Adrenal gland (tissue), 5 donors: ENCODE measurements at regions not wholly inside any gene's neighbourhood (a gene's known extent, or its start where the extent isn't known, plus 50 kb on each side); places are given as distances from the start of the nearest gene placed in this dataset.
"Not testable (repeated sequence)": the region's sequence is repeated elsewhere in the genome, so short reads cannot be mapped to it uniquely, and the experiment has no call there.

Experiments used
- POLR2A ChIP-seq, 2 donors: fragments of 450-650 bp; IDR thresholded peaks; one replicate each; pipeline ENCODE4 v1.6.1; 2017; ENCODE audit warnings: antibody characterized with exemption in 2 of 2, mild to moderate bottlenecking in 2 of 2, moderate library complexity in 1 of 2
- TF ChIP-seq, protein P1 (sequence below), 6 experiments: fragments of 450-650 bp in 4 of 6; fragments of 200-600 bp in 2 of 6; sonication (generic) in 1 of 6; IDR thresholded peaks; 1 replicate in 5 of 6; 2 replicates in 1 of 6; pipeline versions ENCODE4 v1.5.1 to v1.8.0; 2016 to 2021; ENCODE audit warnings: antibody characterized with exemption in 6 of 6, mild to moderate bottlenecking in 2 of 6, moderate library complexity in 1 of 6
- donor health status: DM: no; HTN: no; CAD: no.

DNA sequence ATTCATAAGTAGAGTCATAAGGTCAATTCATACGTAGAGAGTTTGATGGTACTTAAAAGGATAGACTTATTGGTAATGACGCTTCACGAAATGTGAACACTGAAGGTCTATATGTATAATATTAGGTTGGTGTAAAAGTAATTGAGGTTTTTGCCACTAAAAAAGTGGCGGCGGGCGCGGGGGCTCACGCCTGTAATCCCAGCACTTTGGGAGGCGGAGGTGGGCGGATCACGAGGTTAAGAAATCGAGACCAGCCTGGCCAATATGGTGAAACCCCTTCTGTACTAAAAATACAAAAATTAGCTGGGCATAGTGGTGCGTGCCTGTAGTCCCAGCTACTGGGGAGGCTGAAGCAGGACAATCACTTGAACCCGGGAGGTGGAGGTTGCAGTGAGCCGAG is 1721.1 kb downstream of the SUCLG1 start:
- TF ChIP-seq, protein P1, sequence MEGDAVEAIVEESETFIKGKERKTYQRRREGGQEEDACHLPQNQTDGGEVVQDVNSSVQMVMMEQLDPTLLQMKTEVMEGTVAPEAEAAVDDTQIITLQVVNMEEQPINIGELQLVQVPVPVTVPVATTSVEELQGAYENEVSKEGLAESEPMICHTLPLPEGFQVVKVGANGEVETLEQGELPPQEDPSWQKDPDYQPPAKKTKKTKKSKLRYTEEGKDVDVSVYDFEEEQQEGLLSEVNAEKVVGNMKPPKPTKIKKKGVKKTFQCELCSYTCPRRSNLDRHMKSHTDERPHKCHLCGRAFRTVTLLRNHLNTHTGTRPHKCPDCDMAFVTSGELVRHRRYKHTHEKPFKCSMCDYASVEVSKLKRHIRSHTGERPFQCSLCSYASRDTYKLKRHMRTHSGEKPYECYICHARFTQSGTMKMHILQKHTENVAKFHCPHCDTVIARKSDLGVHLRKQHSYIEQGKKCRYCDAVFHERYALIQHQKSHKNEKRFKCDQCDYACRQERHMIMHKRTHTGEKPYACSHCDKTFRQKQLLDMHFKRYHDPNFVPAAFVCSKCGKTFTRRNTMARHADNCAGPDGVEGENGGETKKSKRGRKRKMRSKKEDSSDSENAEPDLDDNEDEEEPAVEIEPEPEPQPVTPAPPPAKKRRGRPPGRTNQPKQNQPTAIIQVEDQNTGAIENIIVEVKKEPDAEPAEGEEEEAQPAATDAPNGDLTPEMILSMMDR (IDR thresholded peaks at IDR 0.05): not testable (repeated sequence)
- TF ChIP-seq POLR2A (IDR thresholded peaks at IDR 0.05): not testable (repeated sequence)
